ENCODE measurements at regions not wholly inside any gene's neighbourhood (a gene's known extent, or its start where the extent isn't known, plus 50 kb on each side); places are given as distances from the start of the nearest gene placed in this dataset.

DNA sequence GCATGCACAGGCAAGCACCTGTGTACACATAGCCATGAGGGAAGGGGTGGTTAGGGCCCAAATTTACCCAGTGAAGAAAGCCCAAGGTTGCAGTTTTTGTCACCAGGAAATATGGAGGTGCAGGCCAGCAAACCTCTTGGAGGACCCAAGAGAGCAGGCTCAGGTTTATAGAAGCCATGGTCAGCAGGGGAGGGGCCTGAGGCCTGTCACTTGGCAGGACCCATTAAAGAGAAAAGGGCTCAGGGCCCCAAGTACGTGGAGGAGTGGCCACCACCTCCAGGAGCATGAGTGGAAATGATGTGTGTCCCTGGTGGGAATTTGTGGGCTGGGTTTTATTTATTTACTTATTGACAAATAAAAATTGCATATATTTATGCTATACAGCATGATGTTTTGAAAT lies 192.9 kb downstream of the HAUS1 start:
- no peak for DNase-seq

DNA sequence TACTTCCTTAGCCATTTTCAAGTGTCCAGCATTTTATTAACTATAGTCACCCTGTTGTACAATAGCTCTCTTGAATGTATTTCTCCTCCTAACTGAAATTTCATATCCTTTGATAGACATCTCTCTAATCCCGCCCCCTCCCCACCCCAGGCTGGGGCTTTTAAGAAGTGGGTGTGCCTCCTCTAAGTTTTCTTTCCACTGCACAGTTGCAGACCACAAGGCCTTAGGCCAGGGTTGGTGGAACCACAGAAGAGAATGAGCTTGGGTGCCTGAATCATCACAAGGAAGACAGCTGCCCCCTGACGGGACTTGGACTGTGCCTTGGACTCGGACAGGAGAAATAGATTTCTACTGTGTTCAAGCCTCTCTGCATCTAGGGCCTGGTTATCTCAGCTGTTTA lies 193.4 kb downstream of the HAUS1 start:
- DNase-seq, result no peak

DNA sequence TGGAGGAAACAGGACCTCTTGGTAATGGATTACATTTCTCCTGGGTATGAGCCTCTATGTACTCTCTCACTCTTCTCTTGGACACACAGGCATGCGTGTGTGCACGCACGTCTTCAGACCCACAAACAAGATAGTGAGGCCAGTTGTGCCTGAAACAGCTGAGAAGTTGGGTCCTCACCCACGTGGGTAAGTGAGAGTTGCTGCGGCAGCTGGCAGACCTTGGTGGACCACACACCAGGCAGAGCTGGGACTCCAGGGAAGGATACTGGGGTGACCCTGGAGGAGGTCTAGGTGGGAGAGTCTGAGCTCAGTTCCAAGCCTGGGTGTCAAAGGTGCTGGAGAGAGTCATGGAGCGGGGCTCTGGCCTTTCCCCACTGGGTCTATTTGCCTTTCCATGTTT lies 194.3 kb downstream of the HAUS1 start:
- no peak for DNase-seq

DNA sequence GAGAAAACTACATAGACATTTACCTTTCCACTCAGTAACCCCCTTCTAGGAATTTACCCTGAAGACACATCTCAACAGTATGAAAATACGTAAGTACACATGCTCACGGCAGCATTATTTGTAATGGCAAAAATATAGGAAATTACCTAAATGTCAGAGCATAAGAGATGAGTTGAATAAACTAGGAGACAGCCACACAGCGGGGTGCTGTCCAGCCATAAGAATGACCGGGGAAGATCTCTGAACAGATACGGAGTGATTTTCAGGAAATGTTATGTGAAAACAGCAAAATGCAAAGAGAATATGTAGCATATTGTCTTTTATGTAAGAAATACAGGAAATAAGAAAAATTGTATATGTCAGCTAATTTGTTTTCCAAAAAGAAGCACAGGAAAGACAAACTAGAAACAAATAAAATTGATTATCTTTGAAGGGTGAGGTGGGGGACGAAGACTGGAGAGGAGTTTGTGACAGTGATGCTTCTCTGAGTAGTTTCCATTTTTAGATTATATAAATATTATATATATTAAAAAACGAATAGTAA lies 195.4 kb downstream of the HAUS1 start:
- DNase-seq, result no peak

DNA sequence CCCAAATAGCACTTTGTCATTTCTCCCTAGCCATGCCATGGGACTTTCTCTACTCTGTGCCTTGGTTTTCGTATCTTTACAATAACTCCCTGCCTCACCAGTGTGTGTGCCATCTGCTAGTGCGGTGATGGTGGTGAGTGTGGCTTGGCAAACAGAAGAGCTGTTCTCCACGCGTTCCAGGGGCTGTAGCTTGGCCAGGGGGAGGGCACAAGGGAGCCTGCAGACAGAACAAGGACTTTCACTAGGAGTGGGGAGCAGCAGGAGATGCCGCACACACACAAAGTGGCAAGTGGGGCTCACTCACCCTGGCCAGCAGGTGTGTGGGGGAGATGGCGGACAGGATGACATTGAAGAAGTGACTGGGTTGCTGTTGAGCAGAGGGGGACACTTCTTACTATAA lies 196.9 kb downstream of the HAUS1 start:
- DNase-seq, result no peak

DNA sequence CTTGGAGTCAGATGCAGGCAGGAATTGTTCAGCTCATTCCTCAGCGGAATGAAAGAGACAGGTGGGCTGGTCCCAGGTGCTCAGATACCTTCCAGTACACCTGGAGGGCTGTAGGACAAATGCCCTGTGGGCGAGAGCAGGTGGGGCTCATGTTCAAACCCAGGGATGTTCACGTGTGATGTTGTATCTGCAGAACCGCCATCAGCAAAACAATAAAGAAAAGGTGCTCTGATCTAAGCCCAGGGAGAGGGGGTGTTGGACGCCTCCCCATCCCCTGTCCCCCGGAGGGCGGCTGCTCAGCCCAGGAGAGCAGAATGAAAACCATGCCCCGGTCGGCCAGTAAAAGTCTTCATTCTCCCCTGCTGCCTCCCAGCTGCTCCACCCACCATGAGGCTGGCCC lies 197.4 kb downstream of the HAUS1 start:
- no peak for DNase-seq

DNA sequence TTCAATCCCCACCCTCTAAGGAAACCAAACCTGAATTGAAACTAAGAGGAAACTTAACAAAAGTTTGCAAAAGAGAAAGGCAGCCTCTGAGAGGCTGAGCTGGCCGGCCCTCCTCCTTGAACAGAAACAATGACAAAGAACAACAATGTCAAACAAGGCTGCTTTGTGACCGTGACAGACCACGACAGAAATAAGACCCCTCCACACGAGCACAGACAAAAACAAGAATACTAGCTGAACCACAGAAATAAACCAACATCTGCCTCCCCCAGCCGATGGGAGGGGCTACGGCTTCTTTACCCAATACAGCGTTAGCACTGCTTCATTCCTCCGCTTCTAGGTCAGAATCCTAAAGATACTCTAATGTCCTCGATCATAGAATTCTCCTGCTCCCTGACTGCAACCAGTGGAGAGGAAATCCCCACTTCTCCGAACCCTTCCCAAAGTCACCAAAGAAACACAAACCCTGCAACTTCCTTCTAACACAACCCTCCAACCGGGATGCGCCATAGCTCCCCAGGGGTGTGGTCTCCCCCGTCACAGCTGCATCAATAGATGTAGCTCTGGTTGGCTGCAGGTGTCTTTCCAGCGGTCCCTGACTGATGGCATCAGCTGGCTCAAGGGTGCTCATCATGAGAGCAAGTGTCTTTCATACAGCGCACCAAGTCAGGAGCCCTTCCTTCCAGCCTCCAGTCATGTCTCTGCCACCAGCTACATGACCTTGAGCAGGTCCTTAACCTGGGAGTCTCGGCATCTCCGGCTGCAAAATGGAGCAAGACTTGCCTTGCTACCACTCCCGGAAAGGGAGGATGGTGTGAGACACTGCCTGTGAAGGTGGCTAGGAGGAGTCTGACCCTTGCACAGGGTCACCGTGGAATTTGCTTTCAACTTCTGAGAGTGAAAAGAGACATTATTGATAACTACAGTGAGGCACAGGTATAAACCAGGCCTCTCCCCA lies 198.6 kb downstream of the HAUS1 start:
- DNase-seq, result no peak

DNA sequence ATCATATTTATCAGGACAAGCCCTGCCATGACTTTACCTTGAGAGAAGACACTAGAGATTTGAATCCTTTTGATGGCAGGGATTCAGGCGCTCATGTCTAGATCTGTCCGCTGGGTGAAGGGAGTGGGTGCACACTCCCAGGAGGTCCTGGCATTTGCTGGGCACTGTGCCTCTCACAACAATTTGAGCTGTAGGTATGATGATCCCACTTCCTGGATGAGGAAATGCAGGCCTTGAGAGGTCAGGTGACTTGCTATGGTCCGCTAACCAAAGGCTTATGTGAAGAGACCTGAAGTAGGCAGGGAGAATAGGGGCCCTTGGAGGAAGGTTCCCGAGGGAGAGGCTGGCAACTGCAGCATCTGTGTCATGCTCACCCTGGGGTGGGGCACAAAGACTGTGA lies 206.1 kb downstream of the HAUS1 start:
- no peak for DNase-seq

DNA sequence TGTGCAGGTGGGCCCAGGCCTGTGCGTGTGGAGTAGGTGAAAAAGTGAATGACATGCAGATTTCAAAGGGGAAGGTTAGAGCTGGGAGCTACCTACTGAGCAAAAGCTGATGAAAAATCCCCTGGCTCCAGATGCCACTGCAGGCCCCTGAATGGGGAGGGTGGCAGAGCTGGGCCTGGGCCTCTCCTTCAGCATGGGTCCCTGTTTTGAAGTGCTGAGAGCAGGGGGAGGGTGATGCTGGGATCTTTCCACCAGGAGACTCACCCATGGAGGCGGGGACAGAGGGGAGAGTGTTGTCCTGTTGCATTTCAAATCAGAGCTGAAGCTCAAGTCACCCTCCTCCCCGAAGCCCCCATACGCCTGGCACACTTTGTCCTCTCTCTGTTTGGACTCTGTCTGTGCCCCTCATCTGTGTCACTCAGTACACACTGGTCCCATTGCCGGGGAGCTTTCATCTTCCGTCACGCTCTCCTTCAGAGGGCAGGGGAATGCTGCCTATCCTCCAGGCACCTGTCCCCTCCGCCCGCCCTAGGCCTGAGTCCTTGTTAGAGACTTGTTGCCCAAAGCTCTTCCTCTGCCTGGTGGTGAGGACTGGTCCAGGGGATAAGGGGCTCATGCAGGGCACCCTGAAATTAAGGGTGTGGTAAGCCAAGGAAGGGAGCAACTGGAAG lies 206.6 kb downstream of the HAUS1 start:
- DNase-seq, result no peak

DNA sequence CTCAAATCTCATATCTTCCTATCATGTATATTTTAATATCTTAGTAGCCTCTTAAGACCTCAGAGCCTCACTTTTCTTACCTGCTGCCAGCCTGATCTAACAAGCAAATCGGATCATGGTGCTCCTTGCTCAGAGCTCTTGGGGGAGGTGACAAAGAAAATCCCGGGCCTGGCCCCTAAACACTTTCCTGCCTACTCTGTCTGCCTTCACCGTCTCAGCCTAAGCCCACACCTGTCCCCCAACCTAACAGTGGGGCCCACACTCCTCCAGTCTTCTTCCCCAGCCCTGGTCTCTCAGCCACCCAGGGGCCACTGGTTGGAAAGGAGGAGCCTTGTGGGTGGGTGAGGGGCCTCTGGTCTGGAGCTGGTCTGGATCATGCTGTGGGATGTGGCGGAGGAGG lies 207.3 kb downstream of the HAUS1 start:
- no peak for DNase-seq

DNA sequence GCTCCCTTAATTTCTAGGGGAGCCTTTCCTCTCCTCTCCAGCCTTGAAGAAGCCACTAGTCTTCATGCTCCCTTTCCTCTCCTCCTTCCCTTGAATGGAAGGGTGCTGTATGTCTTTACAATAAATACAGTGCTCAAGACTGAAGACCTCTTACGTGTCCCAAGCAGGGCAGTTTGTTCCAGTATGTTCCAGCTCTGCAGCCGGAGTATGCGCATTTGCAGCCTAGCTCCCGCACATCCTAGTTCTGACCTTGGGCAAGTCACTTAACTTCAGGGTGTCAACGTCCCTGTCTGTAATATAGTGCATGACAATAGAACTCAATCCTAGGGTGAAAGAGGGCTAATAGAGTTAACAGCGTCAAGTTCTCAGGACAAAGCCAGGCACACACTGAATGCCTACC lies 208.0 kb downstream of the HAUS1 start:
- no peak for DNase-seq

DNA sequence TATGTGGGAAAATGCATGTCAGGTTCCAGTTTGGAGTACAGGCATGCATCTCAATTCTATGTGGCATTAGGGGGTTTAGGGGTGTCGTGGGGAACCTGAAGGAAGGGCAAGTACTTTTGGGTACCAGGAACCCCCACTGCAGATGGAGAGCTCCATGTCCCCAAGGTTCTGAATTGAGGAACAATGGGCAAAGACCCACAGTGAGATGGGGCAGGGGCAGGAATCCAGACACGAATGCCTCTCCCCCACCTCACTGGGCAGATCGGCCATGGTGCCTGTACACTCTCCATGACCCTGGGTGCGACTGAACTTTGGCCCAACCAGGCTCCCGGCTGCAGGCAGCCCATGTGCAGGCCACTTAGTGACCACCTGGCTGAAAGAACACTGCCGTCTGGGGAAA lies 209.3 kb downstream of the HAUS1 start:
- no peak for DNase-seq

DNA sequence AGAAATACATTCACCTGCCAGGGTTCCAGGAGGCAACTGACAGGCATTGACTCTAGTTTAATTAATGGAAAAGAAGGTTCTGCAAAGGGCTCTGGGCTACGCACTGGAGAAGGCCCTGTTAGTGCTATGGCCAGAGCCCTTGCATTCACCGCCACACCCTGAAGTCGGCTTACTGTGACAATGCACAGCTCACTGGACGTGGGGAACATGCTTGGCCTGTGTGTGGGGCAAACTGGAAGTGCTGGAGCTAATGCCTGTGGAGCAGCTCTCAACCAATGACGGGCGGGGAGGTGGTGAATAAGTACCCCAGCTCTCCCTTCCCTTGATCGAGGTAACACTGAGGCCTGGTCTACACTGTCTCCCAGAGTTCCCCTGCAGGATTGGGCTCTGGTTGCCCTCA lies 209.8 kb downstream of the HAUS1 start:
- no peak for DNase-seq

DNA sequence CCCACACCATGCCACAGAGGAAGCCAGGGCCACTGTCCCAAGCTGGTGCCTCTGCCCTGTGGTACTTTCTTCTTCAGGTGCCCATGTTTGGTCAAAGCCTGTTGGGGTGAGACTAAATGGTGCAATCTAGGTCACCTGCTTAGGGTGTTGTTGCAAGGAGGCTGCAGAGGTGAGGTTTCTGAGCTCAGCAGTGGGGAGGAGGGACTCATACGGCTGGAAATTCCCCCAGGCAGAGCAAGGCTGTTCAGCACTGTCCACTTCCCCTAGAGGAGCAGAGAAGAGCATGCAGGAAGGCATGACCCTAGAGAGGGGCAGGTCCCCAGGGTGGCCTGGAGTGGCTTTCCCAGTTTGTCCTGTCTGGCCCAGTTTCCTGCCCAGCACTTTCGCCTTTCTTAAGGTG lies 211.0 kb downstream of the HAUS1 start:
- no peak for DNase-seq

DNA sequence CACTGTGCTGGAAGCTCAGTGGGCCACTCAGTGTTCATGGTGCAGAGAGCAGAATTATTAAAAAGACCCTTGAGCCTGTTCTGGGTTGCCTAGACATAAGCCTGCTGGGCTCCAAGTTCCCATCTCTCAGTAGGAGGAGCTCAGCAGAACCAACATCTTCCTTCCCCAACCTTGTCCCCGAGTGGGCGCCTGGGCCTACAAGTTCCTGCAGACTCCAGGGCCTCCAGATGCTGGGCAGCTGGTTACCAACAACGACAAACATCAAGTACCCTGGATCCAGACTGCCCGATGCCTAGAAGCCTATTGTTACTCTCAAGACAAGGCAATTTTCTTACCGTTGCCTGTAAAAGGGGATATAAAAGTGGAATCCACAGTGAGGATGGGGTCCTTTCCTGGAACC lies 214.2 kb downstream of the HAUS1 start:
- no peak for DNase-seq

DNA sequence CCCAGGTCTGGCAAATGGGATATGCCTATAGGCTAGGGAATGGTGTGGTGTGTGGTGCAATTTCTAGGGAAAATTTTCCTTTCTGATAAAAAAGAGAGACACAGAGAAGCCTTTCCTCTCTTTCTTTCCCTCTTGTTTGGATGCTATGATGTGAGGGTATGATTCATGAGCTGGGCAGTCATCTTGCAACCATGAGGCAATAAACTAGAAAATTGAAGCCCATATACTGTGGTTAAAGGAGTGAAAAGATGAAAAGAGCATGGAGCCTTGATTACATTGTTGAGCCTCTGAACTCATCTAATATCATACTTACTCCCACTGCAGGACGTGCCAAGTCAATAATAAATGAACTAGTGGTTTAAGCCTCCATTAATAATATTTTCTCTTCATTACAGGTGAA lies 215.6 kb downstream of the HAUS1 start:
- DNase-seq, result no peak

DNA sequence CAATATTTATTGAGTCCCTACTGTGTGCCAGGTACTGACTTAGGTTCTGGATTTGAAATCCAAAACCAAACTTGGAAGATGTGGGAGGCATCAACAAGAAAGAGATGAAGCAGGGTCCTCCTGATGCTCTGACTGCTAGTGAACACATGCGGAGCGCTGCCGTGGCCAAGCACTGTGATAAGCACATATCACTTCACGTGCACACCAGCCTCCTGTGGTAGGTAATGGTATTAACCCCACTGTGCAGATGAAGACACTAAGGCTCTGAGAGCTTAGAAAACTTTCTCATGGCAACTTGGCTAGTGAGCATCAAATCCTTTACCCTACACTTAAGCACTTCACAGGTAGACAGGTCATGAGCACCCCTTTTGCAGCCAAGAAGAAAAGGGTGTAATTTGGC lies 216.1 kb downstream of the HAUS1 start:
- no peak for DNase-seq

DNA sequence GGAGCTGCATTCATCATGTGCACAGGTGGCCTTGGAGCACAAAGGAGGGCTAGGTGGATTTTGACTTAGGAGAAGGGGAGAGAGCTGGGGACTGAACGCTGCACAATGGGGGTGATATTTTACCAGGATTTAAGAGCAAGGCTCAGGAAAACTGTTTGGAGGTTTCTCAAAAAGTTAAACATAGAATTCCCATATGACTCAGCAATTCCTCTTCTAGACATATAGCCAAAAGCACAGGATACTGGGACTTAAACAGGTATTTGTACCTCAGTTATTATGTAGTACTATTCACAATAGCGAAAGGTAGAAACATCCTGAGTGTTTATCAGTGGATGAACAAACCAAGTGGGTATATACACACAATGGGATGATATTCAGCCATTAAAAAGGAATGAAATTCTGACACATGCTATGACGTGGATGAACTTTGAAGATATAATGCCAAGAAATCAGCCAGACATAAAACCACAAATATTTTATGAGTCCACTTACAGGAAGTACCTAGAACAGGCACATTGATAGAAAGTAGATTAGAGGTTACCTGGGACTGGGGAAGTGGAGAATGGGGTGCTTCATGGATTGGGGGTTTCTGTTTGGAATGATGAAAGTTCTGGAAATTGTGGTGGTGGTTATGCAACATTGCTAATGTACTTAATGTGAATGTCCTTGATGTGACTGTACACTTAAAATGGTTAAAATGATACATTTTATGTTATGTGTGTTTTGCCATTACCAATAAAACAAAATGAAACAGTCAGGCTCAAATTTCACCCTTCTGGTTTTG lies 216.9 kb downstream of the HAUS1 start:
- no peak for DNase-seq

DNA sequence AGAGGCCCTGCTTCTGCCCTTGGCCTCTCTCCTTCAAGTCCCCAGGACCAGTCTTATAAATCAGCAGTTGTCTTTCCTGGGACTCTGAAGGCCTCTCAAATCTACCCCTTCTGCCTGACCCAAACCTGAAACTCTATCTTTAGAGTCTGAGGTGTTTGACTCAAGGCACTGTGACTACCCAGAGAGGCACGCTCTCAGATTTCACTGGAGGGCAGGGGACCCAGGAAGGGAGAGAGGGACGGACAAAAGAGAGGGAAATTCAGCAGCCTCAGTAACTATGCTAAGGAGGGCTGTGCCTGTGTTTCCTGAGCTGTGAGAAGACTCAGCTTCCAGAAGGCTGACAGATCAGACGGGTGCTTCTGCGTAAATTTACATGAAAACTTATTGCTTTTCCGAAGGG lies 217.8 kb downstream of the HAUS1 start:
- DNase-seq, result no peak

DNA sequence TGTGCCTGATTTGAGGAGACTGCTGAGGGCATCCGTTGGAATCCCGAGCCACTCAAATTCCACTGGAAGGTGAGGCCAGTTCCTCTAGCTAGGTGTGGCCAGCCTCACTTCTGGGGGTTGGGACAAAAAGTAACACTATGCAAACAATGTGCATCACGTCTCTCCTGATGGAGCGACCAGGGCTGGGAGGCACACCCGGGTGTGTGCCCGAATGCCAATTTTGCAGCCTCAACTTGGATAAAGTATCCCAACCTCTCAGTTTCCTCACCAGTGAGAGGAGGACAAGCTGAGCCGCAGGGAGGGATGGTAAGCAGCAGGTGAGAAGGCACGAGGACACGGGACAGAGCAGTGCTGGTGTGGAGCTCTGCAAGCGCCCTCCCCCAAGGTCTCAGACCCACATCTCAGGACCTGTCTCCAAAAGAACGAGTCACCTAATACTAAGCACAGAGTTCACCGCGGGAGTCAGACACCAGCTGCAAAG lies 218.3 kb downstream of the HAUS1 start:
- DNase-seq, result no peak

DNA sequence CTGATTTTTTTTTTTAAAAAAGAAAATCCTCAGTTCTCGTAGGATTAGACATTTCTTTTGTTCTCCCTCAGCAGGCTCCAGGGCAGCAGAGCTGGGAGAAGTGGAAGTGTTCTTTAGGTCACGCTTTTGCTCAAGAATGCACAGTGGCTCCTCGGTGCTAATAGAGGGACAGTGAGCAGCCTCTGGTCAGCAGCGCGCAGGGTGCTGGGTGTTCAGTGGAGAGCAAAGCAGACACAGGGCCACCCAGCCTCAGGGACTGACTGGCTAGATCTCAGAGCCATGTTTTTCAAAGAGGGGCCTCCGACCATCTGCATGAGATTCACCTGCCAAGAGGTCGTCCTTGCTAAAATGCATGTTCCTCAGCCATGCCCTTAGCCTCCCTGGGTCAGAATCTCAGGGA lies 218.8 kb downstream of the HAUS1 start:
- DNase-seq, result no peak

DNA sequence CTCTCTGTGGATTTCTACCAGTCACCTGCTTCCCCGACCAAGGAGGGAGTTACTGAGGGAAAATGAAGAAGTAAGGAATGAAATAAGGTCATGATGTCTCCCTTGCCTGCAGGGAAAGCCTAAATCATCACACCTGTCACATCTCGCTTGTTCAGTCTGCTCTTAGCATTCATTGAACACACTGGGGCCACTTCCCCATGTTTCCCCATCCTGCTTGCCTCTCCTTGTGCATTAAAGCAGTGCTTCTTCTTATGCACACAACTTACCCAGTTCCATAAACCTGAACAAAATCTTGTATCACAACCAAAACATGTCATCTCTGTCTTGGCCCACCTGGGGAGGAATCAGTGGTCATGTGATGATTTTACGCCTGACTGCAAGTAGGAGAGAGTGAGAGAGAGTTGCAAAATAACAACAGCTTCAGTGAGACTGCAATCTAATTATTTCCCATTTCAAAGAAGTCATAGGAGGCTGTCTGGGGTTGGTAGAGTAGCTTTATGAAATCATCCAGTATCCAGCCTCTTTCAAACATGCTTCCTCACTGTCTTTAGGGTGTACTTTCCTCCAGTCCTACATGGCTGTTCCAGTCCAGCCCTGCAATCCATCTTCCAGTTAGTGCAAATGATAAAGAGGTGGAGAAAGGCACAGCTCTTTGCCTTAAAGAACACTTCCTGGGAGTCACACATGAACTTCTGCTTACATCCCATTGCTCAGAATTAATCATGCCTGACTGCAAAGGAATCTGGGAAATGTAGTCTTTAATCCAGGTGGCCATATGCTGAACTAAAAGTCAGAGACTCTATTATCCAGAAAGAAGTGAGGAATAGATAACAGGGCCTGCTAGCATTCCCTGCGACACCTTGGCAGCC lies 220.1 kb downstream of the HAUS1 start:
- no peak for DNase-seq

Data from activated CD4-positive, CD25-positive, alpha-beta regulatory T cell (primary cell).